Endodermal cell (in vitro differentiated cells): ENCODE measurements at regions not wholly inside any gene's neighbourhood (a gene's known extent, or its start where the extent isn't known, plus 50 kb on each side); places are given as distances from the start of the nearest gene placed in this dataset.

ENCODE experiments used
- DNase-seq: peaks from one replicate; pipeline ENCODE4 v3.0.0-alpha.2; 2017
- H3K27ac ChIP-seq: 2 replicates; pipeline ENCODE4 v1.5.1; 2013; ENCODE audit warnings: mild to moderate bottlenecking, low read depth, low read length, moderate library complexity
- H3K27me3 ChIP-seq: 2 replicates; pipeline ENCODE4 v1.6.1; 2013; ENCODE audit warnings: mild to moderate bottlenecking, low read length, moderate library complexity; ENCODE audit not compliant: insufficient read depth, control insufficient read depth, poor library complexity, severe bottlenecking
- H3K36me3 ChIP-seq: 2 replicates; pipeline ENCODE4 v1.7.0; 2013; ENCODE audit warnings: mild to moderate bottlenecking, low read length, moderate library complexity; ENCODE audit not compliant: control insufficient read depth, insufficient read depth
- H3K4me1 ChIP-seq: one replicate; pipeline ENCODE4 v1.7.0; 2013; ENCODE audit warnings: low read length; ENCODE audit not compliant: control insufficient read depth, insufficient read depth
- H3K4me3 ChIP-seq: 2 replicates; pipeline ENCODE4 v1.5.1; 2013; ENCODE audit warnings: mild to moderate bottlenecking, low read length, moderate library complexity
- H3K9ac ChIP-seq: 2 replicates; pipeline ENCODE4 v1.6.1; 2013; ENCODE audit warnings: mild to moderate bottlenecking, low read length, moderate library complexity; ENCODE audit not compliant: poor library complexity, severe bottlenecking; ENCODE audit errors: extremely low read depth
- H3K9me3 ChIP-seq: 2 replicates; pipeline ENCODE4 v1.6.1; 2013; ENCODE audit warnings: mild to moderate bottlenecking, low read length, moderate library complexity; ENCODE audit not compliant: control insufficient read depth
- H3K27ac Mint-ChIP-seq: 2 replicates; pipeline ENCODE4 v1.8.0; 2020; ENCODE audit warnings: mixed read lengths
- H3K27me3 Mint-ChIP-seq: 2 replicates; pipeline ENCODE4 v1.8.0; 2021; ENCODE audit warnings: mild to moderate bottlenecking, mixed read lengths; ENCODE audit not compliant: insufficient read depth
- H3K36me3 Mint-ChIP-seq: 2 replicates; pipeline ENCODE4 v1.8.0; 2020; ENCODE audit warnings: low read depth, mixed read lengths
- H3K4me1 Mint-ChIP-seq: 2 replicates; pipeline ENCODE4 v1.8.0; 2020; ENCODE audit warnings: mixed read lengths
- H3K4me3 Mint-ChIP-seq: 2 replicates; pipeline ENCODE4 v1.8.0; 2020; ENCODE audit warnings: mild to moderate bottlenecking, moderate library complexity, mixed read lengths
- H3K9me3 Mint-ChIP-seq: 2 replicates; pipeline ENCODE4 v1.8.0; 2020; ENCODE audit warnings: mild to moderate bottlenecking, mixed read lengths
- WGBS, 2 experiments: methylation state at CpG; one replicate each; pipeline versions ENCODE4 v1.1.5 to v1.1.7; 2013; ENCODE audit warnings: missing lambda C conversion rate in 2 of 2, mixed read lengths in 1 of 2; ENCODE audit not compliant: insufficient coverage in 1 of 2, insufficient read length in 1 of 2; 5-methylcytosine and 5-hydroxymethylcytosine counted together
- TF ChIP-seq, protein P1 (sequence below): fragments of 200-600 bp; sonication (generic); conservative IDR thresholded peaks from 2 replicates; pipeline ENCODE4 v1.5.0; 2021; ENCODE audit warnings: antibody characterized with exemption, mild to moderate bottlenecking

DNA sequence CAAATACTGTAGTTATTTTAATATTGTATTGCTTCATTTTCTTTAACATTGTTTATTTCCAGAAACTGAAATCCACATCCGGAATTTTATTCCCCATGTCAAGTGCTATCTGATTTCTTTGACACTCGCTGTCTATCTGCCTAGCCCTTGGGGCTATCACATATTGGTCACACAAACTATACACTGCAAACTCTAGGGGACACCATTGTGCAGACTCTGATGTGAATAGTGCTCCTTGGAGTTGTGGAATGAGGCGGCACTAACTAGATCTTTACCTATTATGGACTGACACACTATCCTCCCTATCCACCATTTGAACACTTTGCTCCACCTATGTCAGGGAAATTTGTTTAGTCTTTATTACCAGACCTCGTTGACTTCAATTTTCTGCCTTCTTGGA, 534.5 kb downstream of the GLUD2 start:
- Histone ChIP-seq H3K4me1 (no peaks in the 10 kb centered on the region), H3K27ac (no peak overlapping the region), H3K36me3 (no peaks in the 10 kb centered on the region), H3K4me3 (no peak overlapping the region), H3K27me3 (no peaks in the 10 kb centered on the region), H3K9ac (no peak overlapping the region), H3K9me3 (no peaks in the 10 kb centered on the region)
- no peaks in the 10 kb centered on the region for H3K4me1 Mint-ChIP-seq
- no peak overlapping the region for H3K27ac Mint-ChIP-seq
- no peaks in the 10 kb centered on the region for H3K36me3 Mint-ChIP-seq
- peaks cover 25% of the 10 kb centered on the region for H3K9me3 Mint-ChIP-seq
- WGBS, 2 experiments = 57 to 100% methylated on average over 1 to 3 of the region's 4 CpGs
- no peak overlapping the region for H3K4me3 Mint-ChIP-seq
- DNase-seq = no peak
- H3K27me3 Mint-ChIP-seq = peaks cover 10% of the 10 kb centered on the region
- TF ChIP-seq, protein P1, sequence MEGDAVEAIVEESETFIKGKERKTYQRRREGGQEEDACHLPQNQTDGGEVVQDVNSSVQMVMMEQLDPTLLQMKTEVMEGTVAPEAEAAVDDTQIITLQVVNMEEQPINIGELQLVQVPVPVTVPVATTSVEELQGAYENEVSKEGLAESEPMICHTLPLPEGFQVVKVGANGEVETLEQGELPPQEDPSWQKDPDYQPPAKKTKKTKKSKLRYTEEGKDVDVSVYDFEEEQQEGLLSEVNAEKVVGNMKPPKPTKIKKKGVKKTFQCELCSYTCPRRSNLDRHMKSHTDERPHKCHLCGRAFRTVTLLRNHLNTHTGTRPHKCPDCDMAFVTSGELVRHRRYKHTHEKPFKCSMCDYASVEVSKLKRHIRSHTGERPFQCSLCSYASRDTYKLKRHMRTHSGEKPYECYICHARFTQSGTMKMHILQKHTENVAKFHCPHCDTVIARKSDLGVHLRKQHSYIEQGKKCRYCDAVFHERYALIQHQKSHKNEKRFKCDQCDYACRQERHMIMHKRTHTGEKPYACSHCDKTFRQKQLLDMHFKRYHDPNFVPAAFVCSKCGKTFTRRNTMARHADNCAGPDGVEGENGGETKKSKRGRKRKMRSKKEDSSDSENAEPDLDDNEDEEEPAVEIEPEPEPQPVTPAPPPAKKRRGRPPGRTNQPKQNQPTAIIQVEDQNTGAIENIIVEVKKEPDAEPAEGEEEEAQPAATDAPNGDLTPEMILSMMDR = peak; percentile 44

DNA sequence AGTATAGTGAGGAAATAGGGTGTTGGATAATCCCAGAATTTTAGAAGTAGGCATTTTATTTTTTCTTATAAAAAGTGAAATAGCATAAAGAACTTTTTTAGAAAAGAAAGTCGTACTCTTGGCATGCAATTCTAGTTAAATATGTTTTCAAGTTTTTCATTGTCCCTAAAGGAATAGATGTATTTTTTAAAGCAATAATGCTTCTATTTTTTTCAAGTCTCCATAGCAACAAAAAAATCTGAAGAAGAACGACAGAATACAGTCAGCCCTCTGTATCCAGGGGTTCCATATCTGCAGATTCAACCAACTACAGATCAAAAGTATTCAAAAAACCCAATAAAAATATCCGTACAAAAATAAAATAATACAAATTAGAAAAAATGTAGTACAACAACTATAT, 538.2 kb downstream of the GLUD2 start:
- Mint-ChIP-seq H3K9me3 (peaks cover 29% of the 10 kb centered on the region), H3K27me3 (no peaks in the 10 kb centered on the region), H3K36me3 (no peaks in the 10 kb centered on the region), H3K27ac (no peak overlapping the region), H3K4me1 (no peaks in the 10 kb centered on the region), H3K4me3 (no peak overlapping the region)
- H3K36me3 ChIP-seq = no peaks in the 10 kb centered on the region
- H3K27me3 ChIP-seq = no peaks in the 10 kb centered on the region
- H3K4me3 ChIP-seq = no peak overlapping the region
- TF ChIP-seq, protein P1 = no peak
- 100% methylated on average over 1 of the region's 3 CpGs; no CpG with 5 or more reads in 1 of the 2 experiments for WGBS, 2 experiments
- H3K4me1 ChIP-seq = no peaks in the 10 kb centered on the region
- no peak overlapping the region for H3K27ac ChIP-seq
- DNase-seq = no peak
- H3K9ac ChIP-seq = no peak overlapping the region
- H3K9me3 ChIP-seq = no peaks in the 10 kb centered on the region

DNA sequence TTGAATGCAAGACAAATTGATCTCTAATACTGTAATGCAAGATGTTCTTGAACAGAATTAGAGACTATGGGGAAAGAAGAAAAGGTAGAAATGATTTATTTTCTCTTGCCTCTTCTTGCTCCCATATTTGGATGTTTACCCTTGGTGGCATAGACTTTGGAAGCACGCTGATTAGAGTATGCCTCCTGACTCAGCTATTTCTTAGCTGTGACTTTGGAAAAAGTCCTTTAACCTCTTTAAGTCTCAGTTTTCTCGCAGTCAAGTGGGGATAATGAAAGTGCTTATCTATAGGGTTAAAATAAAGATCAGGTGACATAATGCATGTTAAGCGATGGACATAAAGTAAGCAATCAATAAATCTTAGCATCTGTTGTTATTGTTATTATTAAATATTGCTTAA, 545.5 kb downstream of the GLUD2 start:
- H3K9ac ChIP-seq = no peak overlapping the region
- no peak for DNase-seq
- H3K4me3 ChIP-seq = no peak overlapping the region
- peaks cover 26% of the 10 kb centered on the region for H3K9me3 Mint-ChIP-seq
- H3K9me3 ChIP-seq = no peaks in the 10 kb centered on the region
- no peaks in the 10 kb centered on the region for H3K4me1 Mint-ChIP-seq
- no peaks in the 10 kb centered on the region for H3K27me3 Mint-ChIP-seq
- no peak overlapping the region for H3K27ac Mint-ChIP-seq
- H3K36me3 Mint-ChIP-seq = no peaks in the 10 kb centered on the region
- H3K4me3 Mint-ChIP-seq = no peak overlapping the region
- WGBS, 2 experiments = 94% methylated on average over 3 of the region's 3 CpGs; no CpG with 5 or more reads in 1 of the 2 experiments
- no peaks in the 10 kb centered on the region for H3K36me3 ChIP-seq
- TF ChIP-seq, protein P1 = no peak
- no peak overlapping the region for H3K27ac ChIP-seq
- H3K4me1 ChIP-seq = no peaks in the 10 kb centered on the region
- H3K27me3 ChIP-seq = no peaks in the 10 kb centered on the region
